Fibroblast of peridontal ligament (primary cell): ENCODE measurements at regions not wholly inside any gene's neighbourhood (a gene's known extent, or its start where the extent isn't known, plus 50 kb on each side); places are given as distances from the start of the nearest gene placed in this dataset.

ENCODE experiments used
- DNase-seq: peaks from one replicate; pipeline ENCODE4 v3.0.0-alpha.2; 2010; ENCODE audit errors: extremely low read depth

GRCh38 chr10:130719448-130719752 lies 583.2 kb downstream of the GLRX3 start:
- no peak for DNase-seq

GRCh38 chr10:130720235-130720634 lies 584.0 kb downstream of the GLRX3 start:
- no peak for DNase-seq

GRCh38 chr10:130721971-130722370 lies 585.8 kb downstream of the GLRX3 start:
- DNase-seq, result no peak

- DNase-seq, result no peak
Measured at GRCh38 chr10:130723704-130724103, 587.5 kb downstream of the GLRX3 start.

- no peak for DNase-seq
Measured at GRCh38 chr10:130725474-130725970, 586.0 kb downstream of the TCERG1L start.

- no peak for DNase-seq
Measured at GRCh38 chr10:130726996-130727725, 584.4 kb downstream of the TCERG1L start.

GRCh38 chr10:130727766-130728490 lies 583.6 kb downstream of the TCERG1L start:
- no peak for DNase-seq

- no peak for DNase-seq
Measured at GRCh38 chr10:130728531-130729215, 582.8 kb downstream of the TCERG1L start.

- no peak for DNase-seq
Measured at GRCh38 chr10:130729876-130730275, 581.6 kb downstream of the TCERG1L start.

GRCh38 chr10:130737186-130737585 lies 574.3 kb downstream of the TCERG1L start:
- no peak for DNase-seq

GRCh38 chr10:130737621-130738020 lies 573.9 kb downstream of the TCERG1L start:
- DNase-seq, result no peak

- no peak for DNase-seq
Measured at GRCh38 chr10:130739016-130739756, 572.3 kb downstream of the TCERG1L start.

- no peak for DNase-seq
Measured at GRCh38 chr10:130739757-130740145, 571.8 kb downstream of the TCERG1L start.

- no peak for DNase-seq
Measured at GRCh38 chr10:130740166-130740565, 571.4 kb downstream of the TCERG1L start.

- DNase-seq, result no peak
Measured at GRCh38 chr10:130740915-130741750, 570.4 kb downstream of the TCERG1L start.

GRCh38 chr10:130741901-130742855 lies 569.3 kb downstream of the TCERG1L start:
- DNase-seq, result no peak

GRCh38 chr10:130742941-130743675 lies 568.4 kb downstream of the TCERG1L start:
- DNase-seq, result no peak

GRCh38 chr10:130743751-130744271 lies 567.7 kb downstream of the TCERG1L start:
- no peak for DNase-seq

- no peak for DNase-seq
Measured at GRCh38 chr10:130744631-130745030, 566.9 kb downstream of the TCERG1L start.
